ENCODE measurements at regions not wholly inside any gene's neighbourhood (a gene's known extent, or its start where the extent isn't known, plus 50 kb on each side); places are given as distances from the start of the nearest gene placed in this dataset.
"Not testable (repeated sequence)": the region's sequence is repeated elsewhere in the genome, so short reads cannot be mapped to it uniquely, and the experiment has no call there.

DNA sequence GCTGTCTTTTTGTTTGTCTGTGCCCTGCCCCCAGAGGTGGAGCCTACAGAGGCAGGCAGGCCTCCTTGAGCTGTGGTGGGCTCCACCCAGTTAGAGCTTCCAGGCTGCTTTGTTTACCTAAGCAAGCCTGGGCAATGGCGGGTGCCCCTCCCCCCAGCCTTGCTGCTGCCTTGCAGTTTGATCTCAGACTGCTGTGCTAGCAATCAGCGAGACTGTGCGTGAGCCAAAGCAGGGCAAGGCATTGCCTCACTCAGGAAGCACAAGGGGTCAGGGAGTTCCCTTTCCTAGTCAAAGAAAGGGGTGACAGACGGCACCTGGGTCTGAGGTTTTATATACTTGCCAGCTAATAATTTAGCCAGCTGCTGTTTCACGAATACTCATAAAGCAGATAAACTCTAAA, 852.0 kb upstream of the SLITRK6 start:
- TF ChIP-seq POLR2A (IDR thresholded peaks at IDR 0.05), result not testable (repeated sequence)
- TF ChIP-seq, protein P1, sequence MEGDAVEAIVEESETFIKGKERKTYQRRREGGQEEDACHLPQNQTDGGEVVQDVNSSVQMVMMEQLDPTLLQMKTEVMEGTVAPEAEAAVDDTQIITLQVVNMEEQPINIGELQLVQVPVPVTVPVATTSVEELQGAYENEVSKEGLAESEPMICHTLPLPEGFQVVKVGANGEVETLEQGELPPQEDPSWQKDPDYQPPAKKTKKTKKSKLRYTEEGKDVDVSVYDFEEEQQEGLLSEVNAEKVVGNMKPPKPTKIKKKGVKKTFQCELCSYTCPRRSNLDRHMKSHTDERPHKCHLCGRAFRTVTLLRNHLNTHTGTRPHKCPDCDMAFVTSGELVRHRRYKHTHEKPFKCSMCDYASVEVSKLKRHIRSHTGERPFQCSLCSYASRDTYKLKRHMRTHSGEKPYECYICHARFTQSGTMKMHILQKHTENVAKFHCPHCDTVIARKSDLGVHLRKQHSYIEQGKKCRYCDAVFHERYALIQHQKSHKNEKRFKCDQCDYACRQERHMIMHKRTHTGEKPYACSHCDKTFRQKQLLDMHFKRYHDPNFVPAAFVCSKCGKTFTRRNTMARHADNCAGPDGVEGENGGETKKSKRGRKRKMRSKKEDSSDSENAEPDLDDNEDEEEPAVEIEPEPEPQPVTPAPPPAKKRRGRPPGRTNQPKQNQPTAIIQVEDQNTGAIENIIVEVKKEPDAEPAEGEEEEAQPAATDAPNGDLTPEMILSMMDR (IDR thresholded peaks at IDR 0.05), result not testable (repeated sequence)

Data from transverse colon (tissue), 3 donors.